NOMO-1 treated with DMSO at 0.1 percent for 48 hours (cell line): ENCODE measurements at regions not wholly inside any gene's neighbourhood (a gene's known extent, or its start where the extent isn't known, plus 50 kb on each side); places are given as distances from the start of the nearest gene placed in this dataset.

ENCODE experiments used
- DNase-seq: peaks from one replicate; lab custom pipeline; 2025; ENCODE audit not compliant: unreplicated experiment; lab: John Stamatoyannopoulos, UW

- DNase-seq = no peak
Measured at GRCh38 chr16:51085271-51085670, 65.8 kb downstream of the SALL1 start.

DNA sequence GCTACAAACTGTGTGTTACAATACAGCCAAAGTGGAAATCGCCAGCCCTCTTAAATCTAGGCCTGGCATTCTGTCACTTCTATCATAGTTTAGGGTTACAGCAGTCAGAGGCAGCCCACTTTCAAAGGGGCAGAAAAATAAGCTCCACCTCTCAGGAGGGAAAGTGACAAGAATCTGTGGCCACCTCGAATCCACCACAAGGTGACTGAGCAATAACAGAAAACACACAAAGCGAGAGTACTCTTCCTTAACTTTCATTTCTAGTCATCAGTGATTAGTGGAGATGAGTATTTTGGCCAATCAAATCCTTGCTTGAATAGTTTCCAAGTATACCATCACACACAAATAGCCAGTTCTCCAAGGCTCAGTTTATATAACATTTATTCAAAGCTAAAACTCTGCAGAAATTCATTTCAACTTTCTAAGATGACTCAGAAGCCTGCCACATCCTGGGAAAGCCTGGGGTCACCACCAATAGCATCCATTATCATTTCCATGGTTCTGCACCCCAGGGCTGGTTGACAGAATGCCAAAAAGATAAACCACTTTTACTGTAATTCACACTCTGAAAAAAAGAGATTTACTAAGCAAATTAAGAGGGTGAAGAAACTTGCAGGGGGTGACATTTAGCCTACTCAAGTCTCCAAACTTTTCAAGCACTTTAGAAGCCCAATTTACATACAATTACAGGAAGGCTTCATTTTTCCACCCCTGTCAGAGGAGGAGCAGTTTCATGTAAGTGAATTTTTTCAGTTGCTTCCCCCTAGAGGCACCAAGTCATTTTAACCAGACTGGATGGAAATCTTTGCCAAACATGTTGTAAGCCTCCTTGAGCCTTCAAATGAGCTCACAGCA is 66.8 kb downstream of the SALL1 start:
- DNase-seq = no peak

- DNase-seq = no peak
Measured at GRCh38 chr16:51072591-51072990, 78.5 kb downstream of the SALL1 start.

GRCh38 chr16:51071326-51071725 is 79.7 kb downstream of the SALL1 start:
- DNase-seq = no peak

GRCh38 chr16:51067352-51067751 is 83.7 kb downstream of the SALL1 start:
- DNase-seq = no peak

GRCh38 chr16:51062039-51062438 is 89.0 kb downstream of the SALL1 start:
- DNase-seq = no peak

DNA sequence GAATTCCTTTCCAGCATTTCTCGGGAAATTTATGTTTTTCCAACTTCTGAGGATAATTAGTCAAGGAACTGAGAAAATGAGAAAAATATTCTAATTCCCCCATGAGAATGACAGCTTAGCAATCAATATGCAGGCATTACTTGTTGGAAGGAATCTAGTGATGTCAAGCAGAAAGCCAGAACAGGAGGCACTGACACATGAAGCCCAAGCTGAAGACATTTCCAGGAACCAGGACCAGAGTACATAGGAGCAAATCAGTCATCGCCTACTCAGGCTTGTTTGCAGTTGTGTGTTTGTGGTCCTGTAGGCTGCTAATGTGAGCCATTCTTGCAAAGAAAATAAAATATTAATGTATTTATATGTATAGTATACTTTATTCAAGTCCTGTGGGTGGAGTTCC is 89.7 kb downstream of the SALL1 start:
- DNase-seq = no peak

- DNase-seq = no peak
Measured at GRCh38 chr16:51057969-51058337, 93.1 kb downstream of the SALL1 start.

- no peak for DNase-seq
Measured at GRCh38 chr16:51057102-51057793, 93.8 kb downstream of the SALL1 start.

DNA sequence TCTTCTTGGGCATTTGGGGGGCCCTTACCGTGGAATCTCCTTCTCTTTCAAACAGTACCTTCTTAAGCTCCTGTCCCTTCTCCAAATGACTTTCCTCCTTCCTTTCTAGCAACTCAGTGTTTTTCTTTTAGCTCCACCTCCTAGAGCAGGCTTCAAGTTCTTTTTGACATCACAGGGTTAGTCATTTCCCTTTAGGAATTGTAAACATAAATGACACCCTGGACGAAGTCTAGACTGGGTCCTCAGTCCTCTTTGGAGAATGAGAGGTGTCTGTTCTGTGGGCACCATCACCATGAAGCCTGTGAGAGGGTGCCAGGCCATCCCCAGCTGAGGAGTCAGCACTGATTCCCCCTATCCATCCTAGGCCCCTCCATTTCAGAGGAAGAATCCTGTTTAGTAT is 94.7 kb downstream of the SALL1 start:
- DNase-seq = no peak

DNA sequence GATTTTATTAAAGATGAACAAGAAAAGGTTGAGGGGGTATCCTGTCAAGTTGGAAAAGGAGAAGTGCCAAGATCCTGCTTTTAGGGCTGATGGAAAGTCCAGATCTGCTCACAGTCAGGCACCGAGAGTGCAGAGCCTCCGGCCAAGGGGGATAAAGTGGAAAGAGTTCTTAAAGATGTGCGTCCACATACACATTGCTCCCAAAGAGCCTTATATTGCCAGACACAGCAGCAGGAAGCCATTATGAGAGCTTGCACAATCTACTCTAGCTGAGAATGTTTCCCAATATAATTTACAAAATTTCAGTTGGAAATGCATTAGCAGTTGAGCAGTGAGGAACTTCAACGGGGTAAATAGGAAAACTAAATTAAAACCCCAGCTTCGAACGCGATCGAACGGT is 95.6 kb downstream of the SALL1 start:
- peak; percentile 49 for DNase-seq

DNA sequence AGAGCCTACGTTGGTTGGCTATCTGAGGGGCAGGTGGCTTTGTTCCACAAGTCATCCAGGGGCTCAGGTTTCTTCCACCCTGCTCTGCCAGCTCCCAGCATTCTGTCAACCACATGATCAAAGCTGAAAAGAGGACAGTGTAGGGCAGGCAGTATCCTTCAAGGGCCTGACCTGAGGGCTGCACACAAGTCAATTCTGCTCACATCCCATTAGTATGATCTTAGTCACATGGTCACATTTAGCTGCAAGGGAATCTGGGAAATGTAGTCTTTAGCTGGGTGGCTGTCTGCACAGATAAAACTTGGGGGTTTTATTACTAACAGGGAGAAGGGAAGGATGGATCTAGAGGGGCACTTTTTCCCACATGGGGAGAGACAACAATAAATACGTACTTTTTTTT is 97.3 kb downstream of the SALL1 start:
- DNase-seq = no peak

DNA sequence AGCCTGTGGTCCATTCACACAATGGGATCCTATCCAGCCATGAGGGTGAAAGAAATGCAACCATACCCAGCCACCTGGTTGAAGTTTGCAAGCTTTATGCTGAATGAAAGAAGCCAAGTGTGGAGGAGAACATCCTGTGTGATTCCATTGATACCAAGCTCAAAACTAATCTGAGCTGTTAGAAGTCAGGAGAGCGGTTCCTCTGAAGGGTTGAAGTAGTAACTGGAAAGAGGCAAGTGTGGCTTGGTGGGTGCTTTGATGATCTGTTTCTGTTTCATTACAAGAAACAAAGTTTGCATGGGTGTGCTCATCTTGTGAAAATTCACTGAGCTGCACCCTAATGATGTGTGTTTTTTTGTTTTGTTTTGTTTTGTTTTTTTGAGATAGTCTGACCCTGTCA is 99.4 kb downstream of the SALL1 start:
- DNase-seq = no peak

DNA sequence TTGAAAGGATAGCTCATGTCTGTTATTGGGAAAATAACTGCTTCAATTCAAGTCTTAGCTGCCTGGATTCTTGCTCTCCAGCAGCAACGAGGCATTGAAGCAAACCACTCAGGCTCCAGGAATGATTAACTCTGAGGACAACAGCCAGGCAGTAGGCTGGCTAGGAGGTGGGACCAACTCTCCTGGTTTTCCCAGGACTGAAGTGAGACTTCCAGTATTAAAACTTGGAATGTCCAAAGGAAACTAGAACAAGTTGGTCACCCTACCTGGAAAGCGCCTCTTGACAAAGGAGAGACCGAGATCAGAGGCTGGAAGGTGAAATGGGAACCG is 100.7 kb downstream of the SALL1 start:
- no peak for DNase-seq

- DNase-seq = no peak
Measured at GRCh38 chr16:51049678-51050376, 101.2 kb downstream of the SALL1 start.

GRCh38 chr16:51049276-51049675 is 101.8 kb downstream of the SALL1 start:
- no peak for DNase-seq

DNA sequence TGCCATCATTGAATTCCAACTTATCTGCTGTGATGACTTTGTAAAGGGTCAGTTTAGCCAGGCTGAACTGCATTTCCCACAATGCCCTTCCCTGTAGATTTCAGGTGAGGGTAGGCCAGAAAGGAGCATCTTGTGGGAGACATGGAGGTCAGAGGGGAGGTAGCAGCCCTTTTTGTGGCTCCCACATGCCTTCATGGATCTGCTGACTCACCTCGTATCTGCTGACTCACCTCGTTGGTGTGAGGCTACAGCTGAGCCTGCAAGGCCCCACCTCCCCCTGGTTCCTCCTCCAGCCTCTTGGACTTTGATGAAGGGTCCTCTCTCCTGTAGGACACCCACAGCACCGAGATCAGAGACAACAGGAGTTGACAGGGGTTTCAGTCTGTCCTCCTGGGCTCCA is 102.5 kb downstream of the SALL1 start:
- DNase-seq = peak; percentile 6

DNA sequence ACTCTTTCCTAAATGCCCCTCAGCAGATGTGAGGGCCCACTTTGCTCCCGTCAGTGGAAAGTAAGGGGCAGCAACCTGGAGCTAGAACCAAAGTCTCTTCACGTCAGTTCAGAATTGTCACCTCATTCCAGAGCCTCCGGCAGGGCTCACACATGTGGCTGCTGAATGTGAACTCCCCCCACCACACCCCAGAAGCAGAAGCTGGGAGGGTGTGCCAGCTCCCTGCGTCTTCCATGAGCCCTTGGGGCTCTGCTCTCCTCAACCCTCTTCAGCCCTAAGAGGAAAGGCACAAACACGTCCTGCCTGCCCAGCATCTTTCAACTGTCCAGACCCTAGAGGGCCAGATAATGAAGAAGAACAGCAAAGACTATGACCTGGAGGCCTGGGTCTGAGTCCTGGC is 105.3 kb downstream of the SALL1 start:
- DNase-seq = no peak

- DNase-seq = peak; percentile 12
Measured at GRCh38 chr16:51045186-51045585, 105.9 kb downstream of the SALL1 start.

DNA sequence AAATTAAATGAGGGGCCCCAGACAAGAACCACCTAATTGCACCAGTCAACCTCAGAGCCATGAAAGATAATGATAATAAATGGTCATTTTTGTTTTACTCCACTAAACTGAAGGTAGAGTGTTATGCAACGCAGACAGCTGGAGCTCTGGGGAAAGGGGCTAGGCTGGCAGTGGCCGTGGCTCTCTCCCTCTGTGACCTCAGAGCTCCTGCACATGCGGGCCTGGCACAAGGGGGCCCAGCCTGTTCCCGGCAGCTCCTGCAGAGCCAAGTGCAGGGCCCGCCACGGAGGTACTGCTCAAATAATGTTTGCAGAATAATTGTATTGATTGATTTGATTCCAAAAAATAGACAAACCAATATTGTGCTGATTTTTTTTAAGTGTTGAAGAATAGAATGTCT is 109.5 kb downstream of the SALL1 start:
- no peak for DNase-seq

DNA sequence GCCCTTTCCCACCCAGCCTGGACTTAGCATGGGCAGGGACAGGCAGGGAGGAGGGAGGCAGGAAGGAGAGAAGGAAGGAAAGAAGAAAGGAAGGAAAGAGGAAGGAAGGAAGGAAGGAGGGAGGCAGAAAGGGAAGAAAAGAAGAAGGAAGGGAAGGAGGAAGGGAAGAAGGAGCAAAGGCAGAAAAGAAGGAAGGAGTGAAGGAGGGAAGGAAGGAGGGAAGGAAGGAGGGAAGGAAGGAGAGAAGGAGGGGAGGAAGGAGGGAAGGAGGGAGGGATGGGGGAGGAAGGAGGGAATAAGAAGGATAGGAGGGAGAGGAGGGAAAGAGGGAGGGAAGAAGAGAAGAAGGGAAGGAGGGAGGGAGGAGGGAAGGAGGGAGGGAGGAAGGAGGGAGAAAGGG is 110.4 kb downstream of the SALL1 start:
- no peak for DNase-seq

DNA sequence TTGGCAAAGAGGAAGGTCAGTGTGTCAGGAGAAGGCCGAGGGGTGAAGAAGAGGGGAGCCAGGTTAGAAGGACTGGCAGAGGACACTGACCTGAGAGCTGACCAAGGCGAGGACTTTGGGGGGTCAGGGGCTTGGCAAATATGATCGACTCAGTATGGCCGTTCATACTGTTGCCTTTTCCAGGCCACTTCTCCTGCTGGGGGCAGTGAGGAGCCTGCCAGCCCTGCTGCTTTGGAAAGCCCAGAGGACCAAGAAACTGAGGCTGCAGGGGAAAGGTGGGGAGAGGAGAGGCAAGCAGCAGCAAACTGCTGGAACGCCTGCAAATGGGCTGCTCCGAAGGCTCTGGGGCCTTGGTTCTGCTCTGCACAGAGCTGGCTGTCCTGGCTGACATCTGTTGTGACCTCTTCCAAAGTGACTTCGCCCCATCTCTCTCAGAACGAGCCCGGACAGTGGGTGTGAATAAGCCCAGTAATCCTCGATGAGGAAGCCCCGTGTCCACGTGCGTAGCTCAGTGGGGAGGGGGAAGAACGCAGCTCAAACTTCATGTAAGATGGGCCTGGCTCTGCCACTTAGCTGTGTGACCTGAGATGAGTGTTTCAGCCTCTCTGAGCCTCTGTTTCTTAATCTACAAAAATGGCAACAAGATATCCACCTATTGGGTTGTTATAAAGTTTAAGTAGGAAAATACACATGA is 111.3 kb downstream of the SALL1 start:
- DNase-seq = no peak
